Activated CD4-positive, CD25-positive, alpha-beta regulatory T cell (primary cell): ENCODE measurements at regions not wholly inside any gene's neighbourhood (a gene's known extent, or its start where the extent isn't known, plus 50 kb on each side); places are given as distances from the start of the nearest gene placed in this dataset.

Experiments used
- DNase-seq, 4 experiments: peaks; one replicate each; lab custom pipeline; 2025; lab: John Stamatoyannopoulos, UW

DNA sequence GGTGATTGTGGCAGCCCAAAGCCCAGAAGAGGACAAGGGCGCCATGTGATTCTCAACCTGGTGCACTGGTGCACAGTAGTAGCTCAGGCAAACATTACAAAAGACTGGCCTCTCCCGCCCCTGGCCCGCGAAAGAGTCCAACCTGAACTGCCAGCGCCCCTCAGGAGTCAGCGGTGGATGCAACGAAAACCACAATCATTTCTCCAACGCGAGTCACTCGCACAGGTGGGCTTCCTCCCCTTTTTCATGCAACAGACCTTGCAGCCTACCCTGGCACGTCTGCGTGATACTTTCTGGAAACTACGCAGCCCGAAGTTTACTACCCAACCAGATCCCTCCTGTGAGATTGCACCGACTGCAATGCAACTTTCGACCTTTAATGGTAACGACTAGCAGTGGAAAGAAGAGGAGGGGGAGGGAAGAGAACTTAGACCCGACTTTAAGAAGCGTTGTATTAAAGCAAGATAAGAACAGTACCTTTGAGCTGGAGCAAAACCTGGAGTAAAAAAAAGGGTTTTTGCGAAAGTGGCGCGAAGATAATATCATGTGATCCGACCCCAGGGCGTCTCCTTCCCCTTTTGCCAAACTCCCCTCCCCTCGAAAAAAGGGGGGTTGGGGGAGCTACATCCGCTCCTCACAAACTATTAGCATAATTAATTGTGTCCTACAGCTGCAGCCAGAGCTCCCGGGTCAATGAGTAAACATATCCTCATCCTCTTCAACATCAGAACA lies 63.3 kb upstream of the CCDC160 start:
- DNase-seq: no peak

- no peak for DNase-seq
Observed at GRCh38 chrX:134174273-134174660, 62.7 kb upstream of the CCDC160 start.

DNA sequence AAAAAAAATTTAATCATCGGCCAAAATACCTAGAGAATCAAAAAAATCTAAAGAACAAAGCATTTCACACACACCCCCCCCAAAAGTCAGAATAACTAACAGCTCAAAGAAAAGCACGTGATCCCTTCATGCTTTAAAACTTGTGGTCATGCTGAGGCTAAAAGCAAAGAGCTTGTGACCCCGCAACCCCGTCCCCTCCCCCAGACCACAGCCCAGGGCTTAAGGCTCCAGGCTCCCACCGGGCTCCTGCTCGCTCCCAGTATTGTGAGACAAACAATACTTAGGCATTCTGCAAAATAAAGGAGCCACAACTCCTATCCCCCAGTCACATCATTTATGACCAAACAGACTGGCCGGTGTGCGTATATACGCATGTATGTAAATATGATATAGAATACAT lies 62.1 kb upstream of the CCDC160 start:
- no peak for DNase-seq

DNA sequence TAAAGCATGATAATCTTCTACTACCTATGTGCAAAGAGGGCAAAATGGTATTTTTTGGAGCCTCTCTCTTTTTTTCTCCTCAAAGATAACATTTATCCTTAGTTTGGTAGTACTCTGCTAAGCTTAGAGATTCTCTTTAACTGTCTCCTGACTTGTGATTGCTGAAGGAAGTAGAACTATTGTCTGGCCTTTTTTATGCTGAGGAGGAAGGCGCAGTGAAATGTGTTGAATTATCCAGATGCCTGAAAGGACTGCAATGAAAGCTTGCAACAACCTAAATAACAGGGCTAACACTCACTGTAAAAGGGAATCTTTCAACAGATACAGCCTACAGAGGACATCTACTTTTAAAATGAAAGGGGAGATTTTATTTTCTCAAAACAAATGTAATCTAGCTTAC lies 59.5 kb upstream of the CCDC160 start:
- DNase-seq: no peak

GRCh38 chrX:134180601-134181274 lies 56.2 kb upstream of the CCDC160 start:
- no peak for DNase-seq

GRCh38 chrX:134181275-134181660 lies 55.7 kb upstream of the CCDC160 start:
- DNase-seq: no peak

DNA sequence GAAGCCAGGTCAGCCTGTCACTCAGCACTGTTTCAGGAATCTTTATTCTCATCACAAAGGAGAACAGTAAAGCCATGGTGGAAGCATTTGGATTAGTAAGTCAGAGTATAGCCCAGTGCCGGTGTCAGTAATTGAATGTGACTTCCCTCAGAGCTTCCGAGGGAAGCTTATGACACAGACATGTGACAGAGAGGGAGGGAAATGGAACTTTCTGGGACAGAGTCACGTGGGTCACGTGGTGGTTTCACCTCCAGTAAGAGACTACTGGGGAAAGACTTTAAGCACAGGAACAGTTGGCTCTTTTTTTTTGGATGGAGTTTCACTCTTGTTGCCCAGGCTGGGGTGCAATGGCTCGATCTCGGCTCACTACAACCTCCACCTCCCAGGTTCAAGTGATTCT lies 53.3 kb upstream of the CCDC160 start:
- DNase-seq: no peak

GRCh38 chrX:134184936-134185335 lies 52.0 kb upstream of the CCDC160 start:
- no peak for DNase-seq

- peak in 2 of 4 experiments; percentile 0 to 1 for DNase-seq
Observed at GRCh38 chrX:134186362-134187121, 50.4 kb upstream of the CCDC160 start.
